Activated naive CD8-positive, alpha-beta T cell treated with anti-CD3 and anti-CD28 coated beads, Interleukin-2, amount 50 U/mL, for 24 hours (primary cell): ENCODE measurements at regions not wholly inside any gene's neighbourhood (a gene's known extent, or its start where the extent isn't known, plus 50 kb on each side); places are given as distances from the start of the nearest gene placed in this dataset.

ENCODE experiments used
- ATAC-seq: fragments of 150-1000 bp; cut with Tn5 transposase; one replicate; pipeline ENCODE4 v1.10.0; 2021
- DNase-seq: peaks from one replicate; pipeline ENCODE4 v3.0.0; 2021
- H3K27ac Mint-ChIP-seq: one replicate; pipeline ENCODE4 v1.8.0; 2021; ENCODE audit warnings: mild to moderate bottlenecking, mixed read lengths
- H3K27me3 Mint-ChIP-seq: one replicate; pipeline ENCODE4 v1.8.0; 2021; ENCODE audit warnings: mixed read lengths
- H3K36me3 Mint-ChIP-seq: one replicate; pipeline ENCODE4 v1.8.0; 2021; ENCODE audit warnings: low read depth, mixed read lengths
- H3K4me1 Mint-ChIP-seq: one replicate; pipeline ENCODE4 v1.8.0; 2021; ENCODE audit warnings: mixed read lengths
- H3K4me3 Mint-ChIP-seq: one replicate; pipeline ENCODE4 v1.8.0; 2021; ENCODE audit warnings: mild to moderate bottlenecking, moderate library complexity, mixed read lengths
- H3K9me3 Mint-ChIP-seq: one replicate; pipeline ENCODE4 v1.8.0; 2021; ENCODE audit warnings: mixed read lengths

GRCh38 chr4:151811403-151811802 is 50.6 kb upstream of the GATB start:
- Mint-ChIP-seq H3K4me1 (no peaks in the 10 kb centered on the region), H3K27me3 (no peaks in the 10 kb centered on the region), H3K36me3 (no peaks in the 10 kb centered on the region), H3K27ac (no peak overlapping the region), H3K9me3 (no peaks in the 10 kb centered on the region), H3K4me3 (no peak overlapping the region)
- ATAC-seq (no peak), DNase-seq (no peak)
